C1 segment of cervical spinal cord (tissue), 14 donors: ENCODE measurements at regions not wholly inside any gene's neighbourhood (a gene's known extent, or its start where the extent isn't known, plus 50 kb on each side); places are given as distances from the start of the nearest gene placed in this dataset.
"Not testable (repeated sequence)": the region's sequence is repeated elsewhere in the genome, so short reads cannot be mapped to it uniquely, and the experiment has no call there.

Source experiments
- DNase-seq, 14 donors: peaks; one replicate each; lab custom pipeline; 2025; lab: John Stamatoyannopoulos, UW

GRCh38 chr12:105481392-105482300 is 151.2 kb downstream of the C12orf75 start:
- no peak for DNase-seq

- DNase-seq: no peak
Observed at GRCh38 chr12:105482951-105483350, 152.5 kb downstream of the C12orf75 start.

GRCh38 chr12:105483691-105484090 is 153.2 kb downstream of the C12orf75 start:
- no peak for DNase-seq

GRCh38 chr12:105485321-105485910 is 154.9 kb downstream of the C12orf75 start:
- no peak for DNase-seq

- DNase-seq: no peak
Observed at GRCh38 chr12:105485921-105486320, 155.4 kb downstream of the C12orf75 start.

GRCh38 chr12:105487963-105488362 is 157.5 kb downstream of the C12orf75 start:
- DNase-seq: no peak

- DNase-seq: no peak
Observed at GRCh38 chr12:105492591-105493545, 162.4 kb downstream of the C12orf75 start.

GRCh38 chr12:105499205-105499604 is 168.7 kb downstream of the C12orf75 start:
- no peak for DNase-seq

- DNase-seq: not testable (repeated sequence)
Observed at GRCh38 chr12:105500676-105501075, 170.2 kb downstream of the C12orf75 start.

- DNase-seq: no peak
Observed at GRCh38 chr12:105502426-105502930, 172.0 kb downstream of the C12orf75 start.

GRCh38 chr12:105503619-105504018 is 173.1 kb downstream of the C12orf75 start:
- DNase-seq: no peak

- DNase-seq: no peak
Observed at GRCh38 chr12:105504286-105504685, 173.8 kb downstream of the C12orf75 start.

GRCh38 chr12:105506678-105507310 is 176.3 kb downstream of the C12orf75 start:
- DNase-seq: no peak

GRCh38 chr12:105507311-105508038 is 177.0 kb downstream of the C12orf75 start:
- no peak for DNase-seq

GRCh38 chr12:105508096-105508495 is 177.6 kb downstream of the C12orf75 start:
- DNase-seq: no peak

- DNase-seq: no peak
Observed at GRCh38 chr12:105510526-105510925, 180.0 kb downstream of the C12orf75 start.

- not testable (repeated sequence) for DNase-seq
Observed at GRCh38 chr12:105512861-105513260, 182.4 kb downstream of the C12orf75 start.

GRCh38 chr12:105522166-105522825 is 191.8 kb downstream of the C12orf75 start:
- DNase-seq: no peak

- no peak for DNase-seq
Observed at GRCh38 chr12:105523164-105524057, 192.9 kb downstream of the C12orf75 start.
